GM18505 (cell line): ENCODE measurements at regions not wholly inside any gene's neighbourhood (a gene's known extent, or its start where the extent isn't known, plus 50 kb on each side); places are given as distances from the start of the nearest gene placed in this dataset.

Experiments used
- ATAC-seq: cut with Tn5 transposase; IDR thresholded peaks from one replicate; pipeline ENCODE4 v1.9.1; 2021; ENCODE audit not compliant: unreplicated experiment
- POLR2A ChIP-seq: IDR thresholded peaks from 4 replicates; pipeline ENCODE4 v1.6.1; 2011; ENCODE audit warnings: borderline replicate concordance; ENCODE audit not compliant: insufficient read depth, insufficient read length; ENCODE audit errors: extremely low read depth

DNA sequence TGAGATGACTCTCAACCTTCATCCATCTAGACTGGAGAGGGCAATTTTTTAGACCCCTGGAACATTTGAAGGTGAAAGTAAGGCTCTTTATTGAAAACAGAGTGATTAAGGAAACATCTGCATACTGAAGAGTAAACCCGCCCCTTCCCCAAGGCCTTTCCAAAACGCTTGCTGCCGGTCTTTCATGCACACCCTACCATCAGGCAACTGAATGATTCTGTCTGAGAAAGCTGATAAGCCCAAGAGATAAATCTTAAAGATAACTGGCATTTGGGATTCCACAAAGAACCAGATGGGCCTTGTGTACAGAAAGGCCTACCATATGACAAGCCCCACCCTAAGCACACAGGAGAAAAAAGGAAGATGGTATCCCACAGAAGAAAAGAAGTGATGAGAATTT is 54.4 kb upstream of the PIK3R1 start:
- TF ChIP-seq POLR2A, result no peak
- no peak for ATAC-seq

DNA sequence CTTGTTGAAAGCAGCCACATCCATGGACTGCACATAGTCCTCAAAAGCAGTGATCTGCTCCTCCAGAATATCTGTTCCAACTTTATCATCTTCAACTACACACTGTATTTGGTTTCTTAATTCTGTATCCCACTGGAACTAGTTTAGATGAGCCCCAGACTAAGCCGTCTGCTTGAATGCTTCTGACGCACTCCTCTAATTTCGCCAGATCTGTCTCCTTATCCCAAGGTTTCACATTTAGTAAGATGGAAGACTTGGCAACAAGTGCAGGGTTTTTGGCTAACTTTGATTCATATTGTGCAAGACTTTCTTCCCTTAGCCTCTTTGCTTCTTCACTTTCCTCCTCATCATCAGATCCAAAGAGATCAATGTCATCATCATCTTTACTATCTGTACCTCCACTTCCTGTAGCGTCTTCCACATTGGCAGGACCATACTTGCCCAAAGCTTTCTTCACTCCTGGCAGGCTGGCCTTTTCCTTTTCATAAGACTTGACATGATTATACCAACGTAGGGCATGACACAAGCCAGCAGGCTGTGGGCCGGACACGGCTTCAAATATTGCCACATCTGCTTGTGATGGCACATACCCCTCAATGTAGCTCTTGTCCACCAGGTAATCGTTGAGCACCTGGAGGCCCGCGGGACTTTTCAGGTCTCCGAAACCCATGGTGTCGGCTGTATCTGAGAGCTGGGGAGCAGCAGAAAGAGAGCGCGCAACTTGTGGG is 56.2 kb upstream of the PIK3R1 start:
- no peak for TF ChIP-seq POLR2A
- no peak for ATAC-seq

DNA sequence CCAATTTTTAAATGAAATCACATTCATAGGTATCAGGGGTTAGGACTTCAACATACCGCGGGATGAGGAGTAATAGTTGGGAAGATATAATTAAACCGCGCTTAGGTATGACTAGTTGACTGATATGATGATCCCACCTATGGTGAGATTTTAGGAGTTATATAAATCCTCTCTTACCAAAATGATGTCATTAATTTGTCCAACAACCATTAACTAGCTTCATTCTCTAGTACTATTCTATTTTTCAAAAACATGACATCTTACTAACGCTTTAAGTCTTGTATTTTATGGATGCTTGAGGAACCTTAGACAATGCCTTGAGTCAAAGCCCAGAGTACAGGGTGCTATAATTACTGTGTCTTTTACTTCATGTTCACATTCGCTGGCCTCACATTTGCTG is 59.6 kb upstream of the PIK3R1 start:
- ATAC-seq, result no peak
- TF ChIP-seq POLR2A, result no peak

DNA sequence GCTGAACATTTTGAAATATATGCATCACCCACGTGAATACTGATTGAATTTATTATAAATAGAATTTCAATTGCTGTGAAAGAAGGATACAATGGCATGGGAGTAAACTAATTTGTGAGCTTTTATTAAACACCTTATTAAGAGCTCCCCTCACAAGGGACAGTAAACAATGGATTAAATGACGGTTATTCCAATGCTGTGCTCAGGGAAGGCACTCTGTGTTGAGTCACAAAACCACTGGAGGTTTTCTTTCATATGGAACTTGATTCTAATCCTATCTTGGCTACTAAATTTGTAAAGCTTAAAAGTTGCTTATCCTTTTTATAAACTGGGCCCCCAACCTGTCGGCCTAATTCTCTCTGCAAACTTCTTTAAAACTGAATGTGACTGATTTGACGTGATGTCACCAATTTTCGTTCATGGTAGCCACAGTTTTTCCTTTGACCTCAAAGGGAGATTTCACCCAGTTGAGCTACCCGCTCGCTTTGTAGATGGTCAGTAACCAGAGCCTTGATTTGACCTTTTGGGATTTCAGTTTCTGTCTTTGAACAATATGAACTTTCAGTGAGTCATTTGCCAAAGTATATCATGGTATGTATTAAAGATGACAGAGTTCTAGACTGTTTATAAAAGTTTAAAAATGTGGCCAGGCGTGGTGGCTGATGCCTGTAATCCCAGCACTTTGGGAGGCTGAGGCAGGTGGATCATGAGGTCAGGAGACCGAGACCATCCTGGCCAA is 61.3 kb upstream of the PIK3R1 start:
- no peak for ATAC-seq
- TF ChIP-seq POLR2A, result no peak

DNA sequence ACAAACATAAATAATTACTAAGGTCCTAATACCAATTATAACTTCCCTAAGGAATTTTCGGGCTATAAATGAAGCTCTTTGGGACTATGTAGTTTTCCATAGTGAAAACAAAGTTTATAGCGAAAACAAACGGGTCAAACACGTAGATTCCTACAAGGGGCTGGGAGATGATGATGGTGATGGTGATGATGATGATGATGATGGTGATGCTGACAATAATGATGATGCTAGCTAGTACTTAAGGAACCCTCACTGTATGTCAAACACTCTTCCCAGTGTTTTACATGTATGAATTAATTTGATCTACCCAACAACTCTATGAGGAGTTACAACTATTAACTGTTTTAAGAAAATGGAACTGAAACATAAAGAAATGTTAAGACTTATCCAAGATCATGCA is 63.7 kb upstream of the PIK3R1 start:
- no peak for TF ChIP-seq POLR2A
- no peak for ATAC-seq

DNA sequence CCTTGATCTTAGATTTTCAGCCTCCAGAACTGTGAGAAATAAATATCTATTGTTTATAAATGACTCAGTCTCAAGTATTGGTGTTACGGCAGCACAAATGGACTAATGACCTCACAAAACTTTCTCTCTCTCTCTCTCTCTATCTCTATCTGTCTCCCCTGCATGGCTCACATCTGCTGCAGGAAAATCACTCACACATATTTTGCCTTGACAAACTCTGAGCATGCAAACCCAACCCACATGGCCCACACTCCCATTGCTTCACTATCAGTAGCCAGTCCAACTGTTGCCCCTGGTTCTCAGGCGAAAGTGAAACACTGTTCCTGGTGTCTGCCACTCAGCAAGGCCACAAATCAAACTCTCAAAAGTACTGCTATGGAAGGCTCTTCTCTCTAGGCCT is 66.4 kb upstream of the PIK3R1 start:
- ATAC-seq, result peak; percentile 47
- TF ChIP-seq POLR2A, result no peak

DNA sequence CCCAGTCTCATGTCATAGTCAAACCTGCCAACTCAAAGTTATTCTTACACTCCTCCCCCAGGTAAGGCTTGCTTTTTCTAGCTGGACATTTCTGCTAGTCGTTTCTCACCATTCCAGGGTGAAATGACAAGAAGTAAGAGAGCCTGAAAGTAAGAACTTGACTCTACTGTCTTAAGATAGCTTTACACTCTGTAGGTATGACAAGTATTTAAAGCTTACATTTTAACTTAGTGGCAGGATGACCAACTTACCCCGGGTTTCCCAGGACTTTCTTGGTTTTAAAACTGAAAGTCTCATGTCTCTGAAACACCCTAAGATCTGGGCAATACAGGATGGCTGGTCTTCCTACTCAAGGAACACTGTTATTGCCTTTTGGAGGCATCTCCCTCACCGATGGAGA is 67.5 kb upstream of the PIK3R1 start:
- ATAC-seq, result no peak

DNA sequence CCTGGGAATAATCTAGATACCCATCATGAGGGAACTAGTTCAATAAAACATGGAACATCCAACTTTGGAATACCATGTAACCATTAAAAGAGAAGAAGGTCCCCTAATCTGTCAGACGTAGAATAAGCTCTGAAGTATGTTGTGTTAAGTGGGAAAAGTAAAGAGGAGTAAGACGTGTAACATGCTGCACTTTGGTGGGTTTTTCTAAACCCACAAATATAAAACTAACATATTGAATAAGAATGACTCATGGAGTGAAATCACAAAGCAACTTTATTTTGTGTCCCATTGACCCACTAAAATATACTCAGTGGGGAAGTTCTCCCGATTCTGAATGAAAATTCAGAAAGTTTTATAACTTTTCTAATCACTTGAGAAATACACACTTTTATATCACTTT is 67.9 kb upstream of the PIK3R1 start:
- TF ChIP-seq POLR2A, result no peak
- no peak for ATAC-seq

More for the DNA sequence above, 67.5 kb upstream of the PIK3R1 start:
- TF ChIP-seq POLR2A, result no peak

DNA sequence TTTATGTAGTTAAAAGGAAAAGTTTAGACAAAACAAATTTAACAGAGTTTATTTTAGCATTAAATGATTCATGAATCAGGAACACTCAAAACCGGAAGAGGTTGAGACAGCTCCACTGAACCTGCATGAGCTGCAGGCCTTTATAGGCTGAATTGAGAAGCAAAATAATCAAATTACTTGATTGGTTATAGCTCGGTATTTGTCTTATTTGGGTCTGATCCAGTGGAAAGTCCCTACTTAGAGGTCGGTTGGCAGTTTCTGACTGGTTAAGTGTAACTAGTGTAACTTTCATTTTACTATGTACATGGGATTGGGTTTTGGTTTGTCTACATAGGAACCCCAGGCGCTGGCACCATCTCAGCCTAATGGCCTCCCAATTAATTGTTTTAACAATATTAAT is 74.1 kb upstream of the PIK3R1 start:
- ATAC-seq, result peak; percentile 54
- TF ChIP-seq POLR2A, result no peak

DNA sequence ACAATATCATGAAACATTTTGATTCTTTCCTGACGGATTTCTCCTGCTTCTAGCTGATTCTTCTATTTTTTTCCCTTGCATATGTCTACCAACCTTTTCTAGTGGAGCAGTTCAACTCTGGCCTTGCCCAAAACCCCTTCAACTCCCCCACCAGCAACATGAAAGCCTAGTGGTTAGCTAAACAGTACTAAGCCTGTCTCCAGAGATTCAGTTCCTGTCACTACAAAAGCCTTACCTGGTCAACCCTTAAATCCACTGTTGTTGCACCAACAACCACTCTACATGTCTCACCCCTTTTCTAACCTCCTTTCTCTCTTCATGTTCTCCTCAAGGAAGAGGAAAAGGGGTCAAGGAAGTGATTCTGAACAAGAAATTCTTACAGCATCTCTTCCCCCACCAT is 74.8 kb upstream of the PIK3R1 start:
- ATAC-seq, result no peak
- TF ChIP-seq POLR2A, result no peak

DNA sequence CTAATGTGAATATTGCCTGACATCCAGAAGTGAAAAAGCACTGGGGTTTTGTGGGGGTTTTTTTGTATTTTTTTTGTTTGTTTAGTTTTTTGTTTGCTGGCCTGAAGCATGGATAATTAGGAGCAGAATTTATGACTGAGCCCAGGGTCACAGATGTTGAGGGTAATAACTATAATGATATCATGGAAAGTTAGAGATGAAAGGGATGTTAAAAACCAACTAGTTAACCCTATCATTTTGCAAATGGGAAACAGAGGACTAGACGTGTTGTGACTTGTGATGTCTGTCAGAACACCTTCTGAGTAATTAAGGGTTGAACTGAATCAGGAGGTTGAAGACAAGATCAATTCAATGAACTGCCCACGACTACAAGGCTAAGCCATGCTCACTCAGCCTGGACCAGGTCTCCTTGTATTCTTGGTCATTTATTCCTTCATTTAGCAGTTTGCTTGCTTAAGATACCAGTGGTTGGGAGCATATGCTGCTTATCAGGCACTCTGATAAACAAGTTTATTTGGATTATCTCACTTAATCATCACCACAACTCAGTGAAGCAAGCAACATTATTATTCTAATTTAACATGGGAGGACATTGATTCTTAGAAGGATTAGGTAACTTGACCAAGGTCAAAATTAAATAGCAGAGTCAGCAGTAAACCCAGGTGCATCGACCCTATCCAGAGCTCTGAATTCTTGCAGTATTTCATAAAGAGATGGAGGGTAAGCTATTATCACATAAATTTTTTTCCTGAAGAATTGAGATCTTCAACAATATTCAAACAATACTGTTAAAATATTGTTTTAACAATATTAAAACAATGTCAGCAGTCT is 75.7 kb upstream of the PIK3R1 start:
- no peak for TF ChIP-seq POLR2A
- no peak for ATAC-seq

DNA sequence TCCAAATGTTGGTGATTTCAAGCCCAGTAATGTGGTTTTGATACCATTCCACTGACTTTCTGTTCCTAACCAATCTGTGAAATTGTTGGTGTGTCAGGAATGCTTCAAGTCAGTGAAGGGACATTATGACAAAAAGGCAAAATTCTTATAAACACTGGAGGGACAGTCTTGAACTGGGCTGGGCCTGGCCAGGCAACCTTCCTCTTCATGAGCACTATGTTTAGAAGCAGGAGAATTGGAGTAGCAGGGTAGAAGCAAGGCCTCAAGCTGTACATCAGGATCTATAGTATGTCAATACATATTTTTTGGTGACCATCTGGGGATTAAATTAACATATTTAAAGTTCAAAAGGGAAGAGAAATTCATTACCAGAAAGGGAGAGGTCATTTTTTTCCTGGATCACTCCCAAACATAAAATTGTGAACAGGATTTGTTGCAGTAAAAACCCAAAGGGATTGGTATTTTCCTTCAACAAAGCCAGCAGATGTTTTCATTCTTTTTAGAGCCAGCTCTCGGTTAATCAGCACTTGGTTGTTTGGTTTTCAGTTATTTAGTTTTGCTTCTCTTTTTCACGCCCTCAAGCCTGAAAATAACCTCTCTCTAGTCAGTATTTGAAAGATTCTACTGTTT is 77.9 kb upstream of the PIK3R1 start:
- no peak for ATAC-seq
- no peak for TF ChIP-seq POLR2A

DNA sequence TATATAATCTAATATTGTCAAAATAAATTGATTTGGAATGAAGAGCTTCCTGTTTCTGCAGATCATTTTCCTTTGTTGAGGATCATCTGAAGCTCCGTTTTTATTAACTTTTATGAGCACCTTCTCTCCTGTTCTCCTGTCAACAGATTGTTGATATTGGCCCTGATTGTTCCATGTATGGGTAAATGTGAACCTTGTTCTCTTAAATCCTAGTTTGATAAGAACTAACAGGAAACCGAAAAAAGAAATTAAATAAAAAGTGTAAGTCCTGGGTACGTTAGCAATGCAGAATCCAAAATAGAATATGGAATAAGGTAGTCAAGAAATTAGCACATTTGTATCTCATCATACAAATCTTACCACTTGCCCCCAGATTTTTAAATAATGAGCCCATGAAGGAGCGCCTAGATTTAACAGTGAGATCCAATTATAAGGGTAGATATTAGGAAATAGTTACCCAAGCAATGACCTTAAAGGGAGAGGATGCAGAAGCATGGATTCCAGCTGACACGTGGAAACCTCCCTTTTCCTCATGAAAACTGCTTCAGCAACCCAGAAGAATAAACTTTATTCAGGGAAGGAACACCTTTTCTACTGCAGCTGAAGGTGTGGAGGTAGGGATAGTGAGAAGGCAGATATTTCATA is 80.8 kb upstream of the PIK3R1 start:
- TF ChIP-seq POLR2A, result no peak
- no peak for ATAC-seq

DNA sequence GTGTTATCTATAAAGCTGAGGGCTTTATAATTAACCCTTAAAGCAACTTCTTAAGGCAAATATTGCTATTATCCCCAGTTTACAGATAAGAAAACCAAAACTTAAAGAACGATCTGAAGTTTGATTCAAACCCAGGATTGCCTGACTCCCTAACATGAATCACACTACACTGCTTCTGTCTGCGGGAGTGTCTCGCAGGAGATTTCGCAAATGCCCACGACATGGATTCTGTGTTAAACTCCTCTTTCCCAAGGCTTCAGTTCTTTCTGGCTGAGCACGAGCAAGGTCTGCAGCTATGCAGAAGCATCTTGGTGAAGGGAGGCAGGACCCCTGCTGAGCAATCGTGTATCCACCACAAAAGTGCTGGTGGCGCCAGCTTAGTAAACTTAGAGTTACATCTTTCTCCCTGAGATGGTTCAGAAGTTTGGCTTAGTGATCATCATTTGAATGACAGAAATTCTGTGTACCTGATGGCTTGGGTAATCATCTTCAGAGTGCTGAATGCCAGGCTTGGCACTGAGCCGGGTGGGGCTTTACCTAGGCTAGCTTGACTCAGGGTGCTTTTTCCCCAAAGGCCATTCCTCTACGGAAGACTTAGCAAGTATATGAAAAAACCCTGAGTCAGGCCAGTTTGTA is 81.4 kb upstream of the PIK3R1 start:
- no peak for ATAC-seq
- TF ChIP-seq POLR2A, result no peak
